Fibroblast of skin of left biceps (primary cell): ENCODE measurements at regions not wholly inside any gene's neighbourhood (a gene's known extent, or its start where the extent isn't known, plus 50 kb on each side); places are given as distances from the start of the nearest gene placed in this dataset.
A peak's percentile ranks its signal among the peaks of the same experiment; 100 is the strongest.
"Not testable (repeated sequence)": the region's sequence is repeated elsewhere in the genome, so short reads cannot be mapped to it uniquely, and the experiment has no call there.

Source experiments
- DNase-seq, 2 experiments: peaks; one replicate each; pipeline ENCODE4 v3.0.0-alpha.2; 2013; ENCODE audit warnings: low read depth in 2 of 2

DNA sequence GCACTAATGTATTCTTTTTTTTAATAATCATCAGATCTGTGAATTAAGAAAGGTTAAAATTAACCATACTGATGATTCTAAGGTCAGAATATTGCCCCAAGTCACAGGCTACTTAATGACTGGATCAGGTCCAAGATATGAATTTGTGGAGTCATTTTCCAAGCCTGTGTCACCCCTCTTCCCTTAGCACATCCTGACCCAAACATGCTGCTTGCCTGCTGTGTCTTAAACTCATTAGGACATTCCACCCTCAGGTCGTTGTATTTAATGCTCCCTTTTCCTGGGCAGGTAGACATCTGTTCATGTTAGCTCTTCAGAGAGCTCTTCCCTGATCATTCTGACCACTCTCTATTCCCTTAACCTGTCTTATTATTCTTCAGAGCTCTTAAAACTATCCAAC is 463.5 kb upstream of the PDE3A start:
- no peak for DNase-seq

DNA sequence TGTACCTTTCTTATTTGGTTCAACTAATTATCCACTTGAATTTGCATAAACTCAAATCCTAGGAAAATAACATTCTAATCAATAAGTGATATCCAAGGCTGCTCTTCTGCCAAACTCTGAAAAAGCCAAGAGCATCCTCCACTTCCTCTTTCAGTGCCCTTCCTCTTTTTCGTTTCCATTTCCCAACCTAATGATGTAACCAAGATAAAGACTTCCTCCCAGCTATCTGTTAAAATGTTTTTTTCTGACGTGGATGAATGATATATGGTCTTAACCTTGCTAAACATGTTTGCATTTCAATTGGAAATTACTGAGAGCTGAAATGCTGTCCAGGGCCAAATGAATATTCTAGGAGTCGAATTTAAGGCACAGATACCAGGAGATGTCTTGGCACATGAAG is 459.5 kb upstream of the PDE3A start:
- no peak for DNase-seq

DNA sequence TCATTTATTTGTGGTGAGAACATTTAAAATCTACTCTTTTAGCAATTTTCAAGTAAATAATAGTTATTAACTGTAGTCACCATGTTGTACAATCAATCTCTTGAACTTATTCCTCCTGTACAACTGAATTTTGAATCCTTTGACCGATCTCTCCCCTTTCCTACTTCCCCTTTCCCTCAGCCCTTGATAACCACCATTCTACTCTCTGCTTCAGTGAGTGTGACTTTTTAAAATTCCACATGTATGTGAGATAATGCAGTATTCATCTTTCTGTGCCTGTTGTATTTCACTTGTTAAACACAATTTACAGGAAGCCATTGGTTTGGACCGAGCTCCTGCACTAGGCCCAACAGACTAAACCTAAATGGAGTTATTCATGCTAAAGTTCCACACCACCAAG is 458.9 kb upstream of the PDE3A start:
- DNase-seq = no peak

DNA sequence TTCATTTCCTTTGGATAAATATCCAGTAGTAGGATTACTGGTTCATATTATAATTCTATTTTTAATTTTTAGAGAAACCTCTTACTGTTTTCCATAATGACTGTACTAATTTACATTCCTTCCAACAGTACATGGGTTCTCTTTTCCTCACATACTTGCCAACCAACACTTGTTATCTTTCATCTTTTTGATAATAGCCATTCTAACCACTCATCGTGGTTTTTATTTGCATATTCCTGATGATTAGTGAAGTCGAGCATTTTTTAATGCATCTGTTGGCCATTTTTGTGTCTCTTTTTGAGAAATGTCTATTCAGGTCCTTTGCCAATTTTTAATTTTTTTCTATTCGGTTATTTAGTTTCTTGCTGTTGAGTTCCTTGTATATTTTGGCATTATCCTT is 457.7 kb upstream of the PDE3A start:
- DNase-seq = peak; percentile 41 to 44

DNA sequence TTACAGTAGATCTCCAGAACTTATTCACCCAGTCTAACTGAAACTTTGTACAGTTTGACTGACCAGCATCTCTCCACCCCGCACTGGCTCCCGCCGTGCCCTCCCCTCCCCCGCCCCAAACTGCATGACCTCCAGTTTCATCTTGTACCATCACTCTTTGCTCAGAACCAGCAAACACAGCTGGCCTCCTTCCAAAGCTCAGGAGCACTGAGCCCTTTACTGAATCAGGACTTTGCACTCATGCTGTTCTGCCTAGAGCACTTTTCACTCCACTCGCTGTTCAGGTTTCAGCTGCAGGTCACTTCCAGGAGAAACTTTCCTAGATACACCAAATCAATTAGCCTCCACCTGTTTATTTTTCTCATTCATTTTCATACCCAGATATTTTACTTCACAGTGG is 455.3 kb upstream of the PDE3A start:
- DNase-seq = no peak

DNA sequence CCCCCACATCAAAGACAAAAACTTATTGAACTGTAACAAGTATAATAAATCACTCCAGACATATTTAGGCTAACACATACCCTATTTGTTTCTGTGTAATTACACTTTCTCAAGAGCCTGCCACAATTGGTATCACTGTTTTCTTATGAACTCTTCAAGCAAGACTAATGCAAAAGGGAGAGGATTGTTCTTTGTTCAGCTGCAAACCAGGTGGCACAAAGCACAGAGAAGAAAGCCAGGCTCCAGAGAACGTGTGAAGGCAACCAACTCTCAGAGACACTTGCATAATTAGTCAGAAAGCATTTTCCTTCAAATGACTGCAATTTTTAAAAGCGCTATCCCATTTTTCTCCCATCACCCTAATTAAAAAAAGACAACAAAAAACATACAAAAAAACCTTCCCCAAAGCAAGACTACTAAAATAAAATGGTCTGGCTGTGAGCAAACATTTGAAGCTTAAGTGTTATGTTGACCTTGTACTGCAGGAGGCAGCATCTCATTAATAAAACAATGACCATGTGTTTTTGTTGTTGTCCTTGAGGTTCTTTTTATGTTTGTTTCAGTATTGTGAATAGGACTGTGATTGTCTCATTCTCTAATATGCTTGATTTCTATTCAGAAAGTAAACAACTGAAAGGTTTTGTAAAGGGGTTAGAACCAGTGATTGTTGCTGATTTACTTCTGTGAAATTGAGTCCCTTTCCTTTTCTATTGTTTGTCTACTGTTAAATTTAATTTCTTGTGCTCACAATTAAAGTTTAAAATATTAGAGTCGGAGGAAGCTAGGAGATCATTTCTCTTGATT is 452.7 kb upstream of the PDE3A start:
- DNase-seq = no peak

DNA sequence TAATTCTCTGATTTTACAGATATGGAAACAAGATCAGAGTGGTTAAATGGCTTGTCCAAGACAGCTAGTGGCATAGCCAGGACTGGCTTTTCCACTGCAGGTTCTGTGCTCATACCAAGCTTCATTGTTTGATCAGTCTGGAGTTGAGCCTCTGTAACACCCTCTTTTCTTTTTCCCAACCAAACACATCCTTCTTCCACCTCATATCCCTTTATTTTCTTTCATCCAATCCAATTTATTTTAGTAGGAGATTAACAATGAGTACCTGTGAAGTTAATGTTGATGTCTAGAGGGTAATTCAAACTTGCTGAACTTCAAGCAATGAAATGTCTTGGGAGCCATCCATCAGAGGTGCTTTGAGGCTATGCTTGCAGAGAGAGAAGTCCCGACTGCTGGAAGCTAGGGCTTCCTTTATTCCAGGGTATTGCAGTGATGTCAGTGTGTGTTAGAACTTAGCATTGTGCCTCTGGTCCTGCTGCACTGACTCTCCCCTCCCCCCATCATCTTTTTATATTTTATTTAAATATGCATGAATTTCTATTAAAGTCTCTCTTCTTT is 452.1 kb upstream of the PDE3A start:
- no peak for DNase-seq

DNA sequence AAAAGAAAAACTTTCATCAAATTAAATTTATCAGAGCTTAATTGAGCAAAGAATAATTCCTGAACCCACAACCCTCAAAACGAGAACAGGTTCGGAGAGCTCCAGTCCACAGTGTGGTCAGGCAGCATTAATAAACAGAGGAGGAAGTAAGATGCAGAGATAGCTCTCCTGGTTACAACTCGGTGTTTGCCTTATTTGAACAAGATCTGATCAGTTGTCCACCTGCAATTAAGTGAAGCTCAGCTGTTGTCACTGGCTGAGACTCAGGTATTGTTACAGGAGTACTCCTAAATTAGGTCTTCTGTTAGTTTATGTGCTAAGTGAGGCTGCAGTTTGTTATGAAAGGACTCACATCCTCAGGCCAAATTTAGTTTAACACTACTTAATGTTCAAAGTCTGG is 451.4 kb upstream of the PDE3A start:
- no peak for DNase-seq

DNA sequence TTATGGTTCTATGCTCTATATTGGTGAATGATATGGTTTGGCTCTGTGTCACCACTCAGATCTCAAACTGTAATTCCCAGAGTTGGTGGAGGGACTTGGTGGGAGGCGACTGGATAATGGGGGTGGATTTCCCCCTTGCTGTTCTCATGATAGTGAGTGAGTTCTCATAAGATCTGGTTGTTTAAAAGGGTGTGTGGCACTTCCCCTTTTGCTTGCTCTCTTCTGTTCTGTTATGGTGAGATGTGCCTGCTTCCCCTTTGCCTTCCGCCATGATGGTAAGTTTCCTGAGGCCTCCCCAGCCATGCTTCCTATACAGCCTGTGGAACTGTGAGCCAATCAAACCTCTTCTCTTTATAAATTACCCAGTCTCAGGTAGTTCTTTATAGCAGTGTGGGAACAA is 446.6 kb upstream of the PDE3A start:
- DNase-seq = not testable (repeated sequence)

DNA sequence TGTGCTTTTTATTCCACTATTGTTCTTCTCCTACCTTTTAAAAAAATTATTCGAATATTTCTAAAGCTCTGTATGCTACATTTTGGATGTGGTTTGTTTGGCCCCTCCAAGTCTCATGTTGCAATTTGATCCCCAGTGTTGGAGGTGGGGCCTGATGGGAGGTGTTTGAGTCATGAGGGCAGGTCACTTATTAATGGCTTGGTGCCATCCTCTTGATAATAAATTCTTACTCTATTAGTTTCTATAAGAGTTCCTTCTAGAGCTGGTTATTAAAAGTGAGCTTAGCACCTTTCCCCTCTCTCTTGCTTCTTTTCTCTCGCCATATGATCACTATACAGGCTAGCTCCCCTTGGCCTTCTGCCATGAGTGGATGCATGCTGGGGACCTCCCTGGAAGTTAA is 445.6 kb upstream of the PDE3A start:
- DNase-seq = no peak

DNA sequence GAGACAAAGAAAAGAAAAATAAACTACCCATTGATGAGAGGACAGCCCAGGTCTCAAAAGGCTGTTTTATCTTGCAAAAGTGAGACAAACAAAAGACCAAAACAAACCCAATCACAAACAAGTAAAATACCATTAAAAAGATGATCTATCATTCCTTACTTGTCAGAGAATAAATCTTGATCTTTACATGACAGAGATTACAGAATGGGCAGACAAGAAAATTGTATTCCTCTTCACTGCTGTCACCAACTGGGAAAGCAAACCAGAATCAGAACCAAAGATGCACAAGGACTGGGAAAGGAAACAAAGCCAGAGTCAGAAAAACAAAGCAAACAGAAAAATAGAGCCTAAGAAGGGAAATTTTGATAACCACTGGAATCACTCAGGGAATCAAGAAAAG is 444.0 kb upstream of the PDE3A start:
- DNase-seq = no peak

DNA sequence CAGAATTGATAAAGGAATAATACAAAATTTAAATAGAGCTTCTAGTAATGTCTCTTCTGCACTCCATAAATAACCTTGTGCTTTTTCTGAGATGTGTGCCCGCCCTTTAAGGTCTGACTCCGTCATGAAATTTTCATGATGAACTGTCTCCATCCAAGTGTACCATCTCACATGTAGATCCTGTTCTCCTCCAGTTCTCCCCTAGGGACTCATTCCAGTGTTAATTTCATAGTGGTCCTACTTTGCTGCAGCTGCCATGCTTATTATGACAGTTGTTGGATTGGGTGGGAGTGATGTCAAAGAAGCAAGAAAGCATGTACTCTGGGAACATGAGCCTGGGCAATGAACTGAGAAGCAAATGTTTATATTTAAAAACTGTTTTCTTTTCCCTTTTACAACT is 442.5 kb upstream of the PDE3A start:
- no peak for DNase-seq

DNA sequence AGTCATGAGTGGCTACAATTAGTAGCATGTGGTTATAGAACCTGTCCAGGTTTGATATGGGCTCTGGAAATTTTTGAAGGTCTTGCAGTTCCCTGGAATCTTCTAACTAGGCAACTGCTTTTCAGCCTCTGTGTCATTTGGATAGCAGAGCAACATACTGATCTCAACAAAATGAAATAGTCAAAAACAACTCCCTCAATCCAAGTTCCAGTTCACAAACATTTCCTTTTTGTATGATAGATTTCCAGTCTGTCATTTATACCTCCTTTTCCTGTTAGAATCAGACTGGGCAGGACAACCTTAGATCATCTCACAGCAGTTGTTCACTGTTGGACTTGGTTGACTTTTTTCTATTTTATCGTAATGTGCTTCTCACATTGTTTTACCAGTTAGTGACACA is 442.1 kb upstream of the PDE3A start:
- no peak for DNase-seq

DNA sequence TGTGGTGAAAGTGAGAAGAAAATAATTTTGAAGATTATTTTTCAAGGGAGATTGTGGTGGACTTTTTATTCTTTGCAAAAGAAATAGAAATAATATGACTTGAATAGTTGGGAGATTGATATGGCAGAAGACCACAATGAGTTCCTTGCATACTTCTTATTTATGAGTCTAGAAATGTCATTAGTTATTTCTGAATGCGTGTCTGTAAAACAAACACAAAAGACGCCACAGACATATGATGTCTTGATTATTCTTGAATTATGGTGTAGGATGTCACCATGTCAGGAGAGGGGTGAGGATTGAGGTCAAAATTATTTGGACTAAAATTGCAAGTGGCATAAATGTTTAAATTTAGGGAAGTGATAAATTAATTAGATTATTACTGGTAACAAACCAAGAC is 440.7 kb upstream of the PDE3A start:
- no peak for DNase-seq

DNA sequence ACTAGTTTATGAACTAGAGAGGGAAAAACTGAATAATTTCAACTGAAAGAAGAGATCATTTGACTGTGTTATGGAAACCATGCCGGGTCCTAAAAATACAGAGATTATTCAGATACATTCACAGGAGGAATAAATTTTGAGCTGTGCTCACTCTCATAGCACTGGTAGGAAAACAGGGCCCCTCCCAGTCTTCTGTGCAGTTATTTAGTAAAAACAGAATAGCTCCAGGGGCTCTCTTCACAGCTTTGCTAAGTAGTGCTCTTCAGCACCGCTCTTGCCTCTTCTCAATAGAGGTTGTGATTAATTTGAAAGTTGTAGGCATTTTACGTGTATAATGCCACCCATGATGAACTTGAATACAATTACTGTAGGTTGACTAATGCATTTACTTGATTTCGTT is 435.9 kb upstream of the PDE3A start:
- DNase-seq = no peak

DNA sequence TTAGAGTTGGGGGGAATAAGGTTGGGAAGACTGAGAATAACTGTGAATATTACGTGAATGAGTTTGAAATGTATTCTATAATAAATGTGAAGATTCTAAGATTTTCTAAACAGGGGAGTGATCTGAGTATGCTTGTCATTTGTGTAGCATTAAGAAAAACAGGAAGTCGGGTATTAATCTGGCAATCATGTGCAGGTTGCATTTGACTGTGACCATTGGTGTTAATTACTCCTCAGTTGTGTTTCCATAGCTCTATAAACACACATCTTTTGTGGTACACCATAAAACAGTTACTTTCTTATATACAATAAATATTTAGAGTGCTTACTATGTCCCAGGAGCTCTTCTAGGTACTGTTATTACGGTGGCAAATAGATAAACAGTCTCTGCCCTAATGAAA is 434.4 kb upstream of the PDE3A start:
- no peak for DNase-seq

DNA sequence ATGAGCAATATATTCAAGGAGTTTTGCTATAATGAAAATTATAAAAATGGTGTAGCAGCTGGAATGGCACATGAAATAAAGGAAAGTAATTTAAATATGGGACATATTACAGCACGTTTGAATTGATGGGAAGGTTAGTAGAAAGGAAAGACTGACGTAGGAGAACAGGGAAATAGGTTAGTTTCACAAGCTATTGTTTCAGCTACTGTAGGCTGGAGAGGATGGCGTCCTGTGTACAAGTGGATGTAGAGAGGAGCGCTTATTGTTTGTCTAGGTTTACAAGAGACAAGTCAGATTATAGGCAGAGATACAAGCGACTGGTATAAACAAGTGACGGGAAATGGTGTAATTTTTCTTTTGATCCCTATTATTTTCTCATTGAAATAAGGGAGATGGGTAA is 431.2 kb upstream of the PDE3A start:
- no peak for DNase-seq

DNA sequence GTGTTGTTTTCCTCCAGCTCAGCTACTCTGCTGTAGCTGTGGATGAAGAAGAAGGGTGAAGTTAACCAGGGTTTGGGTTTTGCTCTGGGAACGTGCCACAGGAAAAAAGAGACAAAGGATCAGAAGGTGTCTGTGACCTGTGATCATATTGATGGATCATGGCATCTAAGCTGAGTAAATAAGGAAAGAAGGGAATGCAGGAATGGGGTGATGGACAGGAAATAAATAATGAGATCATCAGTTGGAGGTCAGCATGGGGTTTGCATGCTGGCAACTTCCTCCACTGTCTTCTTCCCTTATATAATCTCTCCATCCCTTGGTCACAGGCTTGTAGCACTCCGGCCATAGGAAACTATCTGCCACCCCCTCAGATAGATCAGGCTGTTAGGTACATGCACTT is 430.3 kb upstream of the PDE3A start:
- DNase-seq = no peak

DNA sequence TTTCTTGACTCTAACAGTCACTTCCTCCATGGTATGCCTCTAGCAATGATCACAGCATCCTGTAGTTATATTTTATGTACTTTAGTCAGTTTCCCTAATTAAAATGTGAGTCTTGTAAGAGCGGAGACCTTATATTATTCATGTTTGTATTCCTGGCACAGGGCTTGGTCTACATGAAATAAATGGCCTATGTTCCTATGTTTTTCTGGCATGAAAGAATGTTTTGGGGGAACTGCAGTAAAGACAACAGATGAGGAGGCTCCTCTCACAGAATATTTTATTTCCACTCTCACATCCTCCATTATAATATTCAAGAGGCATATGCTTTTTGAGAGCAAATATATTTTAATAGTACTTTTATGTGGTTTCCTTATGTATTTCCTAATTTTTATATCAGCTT is 429.8 kb upstream of the PDE3A start:
- no peak for DNase-seq

DNA sequence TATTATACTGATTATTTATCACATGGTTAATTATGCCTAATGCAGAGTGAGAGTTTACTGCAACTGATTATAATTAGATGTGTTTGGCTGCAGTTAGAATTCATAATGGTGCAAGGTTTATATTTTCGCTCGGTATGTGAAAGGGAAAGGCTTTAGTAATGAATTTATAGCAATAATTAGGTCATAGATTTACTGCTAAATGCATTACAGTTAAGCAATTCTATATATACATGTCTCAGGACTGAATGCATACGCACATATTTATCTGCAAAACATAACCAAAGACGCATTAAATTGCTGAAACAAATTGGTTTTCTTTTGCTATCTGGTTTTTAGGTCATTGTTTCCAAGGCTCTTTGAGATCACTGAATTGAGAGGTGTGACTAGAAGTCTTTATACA is 428.1 kb upstream of the PDE3A start:
- no peak for DNase-seq

DNA sequence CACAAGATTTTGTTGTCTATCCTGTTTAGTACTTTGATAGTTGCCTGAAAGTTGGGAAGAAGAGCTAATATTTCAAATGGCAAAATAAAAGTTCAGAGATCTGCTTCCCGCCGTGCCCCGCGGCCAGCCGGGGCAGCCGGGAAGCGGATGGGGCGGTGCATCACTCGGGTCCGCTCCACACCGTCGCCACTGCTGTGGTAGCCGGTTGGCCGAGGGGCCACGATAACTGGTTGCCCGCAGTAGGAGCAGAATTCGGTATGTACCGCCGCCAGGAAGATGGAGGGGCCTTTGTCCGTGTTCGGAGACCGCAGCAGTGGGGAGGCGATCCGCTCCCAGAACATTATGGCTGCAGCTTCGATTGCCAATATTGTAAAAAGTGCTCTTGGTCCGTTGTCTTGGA is 427.2 kb upstream of the PDE3A start:
- DNase-seq = no peak

DNA sequence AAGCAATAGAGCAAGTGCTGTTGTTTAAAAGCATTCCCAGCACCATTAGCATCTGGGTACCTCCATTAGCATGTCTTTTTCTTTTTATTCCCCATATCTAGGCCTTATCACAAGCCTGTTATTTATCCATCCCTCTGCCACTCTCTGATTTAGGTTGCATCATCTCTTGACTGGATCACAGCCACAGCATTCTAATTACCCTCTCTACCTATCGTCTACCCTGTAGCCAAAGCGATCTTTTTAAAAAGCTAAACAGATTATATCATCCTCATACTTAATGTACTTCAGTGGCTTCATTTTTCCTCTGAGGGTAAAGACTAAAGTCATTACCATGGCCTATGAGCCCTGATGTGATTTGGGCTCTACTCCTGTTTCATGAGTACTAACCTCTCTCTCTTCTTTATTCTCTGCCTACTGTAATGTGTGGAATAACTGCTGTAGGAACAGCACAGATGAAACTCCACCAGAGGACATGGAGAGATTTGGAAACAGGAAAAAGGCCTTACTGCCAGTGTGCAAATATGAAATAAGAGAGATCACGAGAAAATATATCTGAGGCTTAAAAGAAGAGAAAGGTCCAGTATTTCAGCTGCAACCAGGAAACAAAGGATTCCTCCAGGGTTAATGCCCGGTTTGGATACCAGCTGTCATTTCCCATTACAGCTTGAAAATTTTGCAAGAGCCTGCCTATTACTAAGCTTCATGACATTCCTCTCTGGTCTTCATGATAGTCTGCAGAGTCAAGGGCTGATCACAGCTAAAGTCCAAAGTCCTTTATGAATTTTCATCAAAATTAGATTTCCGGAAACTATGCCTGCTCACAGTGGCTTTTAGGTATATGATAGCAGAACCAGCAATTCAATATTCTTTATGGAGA is 422.5 kb upstream of the PDE3A start:
- no peak for DNase-seq

DNA sequence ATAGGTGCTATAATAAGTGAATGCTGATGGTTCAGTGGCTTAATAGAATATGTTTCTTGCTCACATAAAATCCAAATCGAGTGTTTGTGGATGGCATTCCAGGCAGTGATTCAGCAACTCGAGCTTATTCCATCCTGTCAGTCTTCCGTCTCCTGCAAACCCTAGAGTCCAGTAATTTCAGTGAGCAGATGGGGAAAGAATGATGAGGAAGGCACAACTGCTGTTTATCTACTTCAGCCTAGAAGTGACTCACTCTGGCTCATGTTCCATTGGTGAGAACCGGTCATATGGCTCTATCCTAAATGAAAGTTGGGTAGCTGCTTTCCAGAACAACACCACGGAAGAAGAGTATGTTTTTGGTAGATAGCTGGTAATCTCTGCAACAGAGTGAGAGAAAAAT is 421.8 kb upstream of the PDE3A start:
- DNase-seq = peak; percentile 87 to 90
